ENCODE measurements at regions not wholly inside any gene's neighbourhood (a gene's known extent, or its start where the extent isn't known, plus 50 kb on each side); places are given as distances from the start of the nearest gene placed in this dataset.
A peak's percentile ranks its signal among the peaks of the same experiment; 100 is the strongest.

DNA sequence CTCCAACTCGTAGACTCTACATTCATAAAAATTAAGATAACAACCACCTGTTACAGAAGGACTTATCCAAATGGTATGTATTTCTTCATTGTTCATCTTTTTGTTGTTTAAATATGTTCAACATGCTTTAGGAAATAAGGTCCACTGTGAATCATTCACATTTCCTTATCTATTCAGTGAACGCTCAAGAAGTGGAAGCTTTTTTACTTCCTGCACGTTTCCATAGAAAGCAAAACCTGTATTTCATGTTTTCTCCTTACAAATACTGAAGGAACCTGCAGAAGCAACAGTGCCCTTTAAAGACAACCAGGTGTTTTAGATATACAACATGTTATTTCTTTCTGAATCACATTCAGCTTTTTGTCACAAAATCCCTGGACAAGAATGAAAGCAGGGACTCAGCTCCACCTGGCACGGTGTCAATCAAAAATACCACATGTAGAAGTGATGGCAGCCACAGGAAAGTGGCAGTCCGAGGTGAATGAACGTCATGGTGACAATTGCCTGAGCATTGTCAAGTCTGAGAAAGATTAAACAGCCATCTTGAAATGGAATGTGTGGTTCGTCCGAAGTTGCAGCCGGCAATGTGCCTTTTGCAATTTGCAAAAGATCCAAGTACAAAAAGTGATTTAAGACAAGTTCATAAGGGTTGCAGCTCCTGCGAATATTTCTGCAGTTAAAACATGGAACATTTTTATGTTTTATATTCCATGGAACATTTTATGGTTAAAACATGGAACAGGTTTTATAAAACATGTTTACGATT lies 66.7 kb upstream of the RIPOR2 start:
- no peak for DNase-seq
- Mint-ChIP-seq H3K9me3 (no peaks in the 10 kb centered on the region), H3K36me3 (ENCODE audit: low read depth) (no peaks in the 10 kb centered on the region), H3K27ac (no peak overlapping the region), H3K27me3 (ENCODE audit: low read depth) (no peaks in the 10 kb centered on the region), H3K4me3 (no peak overlapping the region), H3K4me1 (ENCODE audit: low read depth) (peaks cover 62% of the 10 kb centered on the region)
- intact Hi-C loops (cut with micrococcal nuclease) = no loop called here
- CTCF ChIA-PET = interaction anchor here (1.0 to 3.6 kb wide), 4 partner anchors 10 to 69 kb away, joined by 4 to 12 read pairs (median 6); no protein-coding TSS in a partner anchor

DNA sequence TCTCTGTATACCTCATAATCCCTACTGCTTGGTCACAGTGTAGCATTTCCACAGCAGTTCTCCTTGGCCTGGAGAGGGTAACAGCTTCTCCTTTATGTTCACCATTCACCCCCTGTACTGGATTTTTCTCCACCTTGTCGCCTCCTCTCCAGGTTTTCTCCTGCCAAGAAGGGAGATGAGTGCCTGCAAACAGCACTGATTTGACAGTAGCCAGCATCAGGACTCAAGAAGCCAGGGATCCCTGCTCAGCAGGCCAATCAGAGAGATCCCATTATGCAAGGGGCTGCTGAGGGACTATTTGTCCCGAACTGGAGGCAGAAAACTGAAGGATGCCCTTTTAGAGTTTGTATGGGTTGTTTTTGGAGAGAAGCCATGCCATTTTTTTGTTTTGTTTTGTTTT lies 68.6 kb upstream of the RIPOR2 start:
- CTCF ChIA-PET = interaction anchor here (0.6 to 5.8 kb wide), 4 partner anchors 9 to 79 kb away, joined by 3 to 54 read pairs (median 8); no protein-coding TSS in a partner anchor
- Mint-ChIP-seq H3K9me3 (no peaks in the 10 kb centered on the region), H3K4me3 (no peak overlapping the region), H3K27ac (no peak overlapping the region), H3K36me3 (ENCODE audit: low read depth) (no peaks in the 10 kb centered on the region), H3K4me1 (ENCODE audit: low read depth) (peaks cover 68% of the 10 kb centered on the region), H3K27me3 (ENCODE audit: low read depth) (no peaks in the 10 kb centered on the region)
- intact Hi-C loops (cut with micrococcal nuclease) = no loop called here
- no peak for DNase-seq

DNA sequence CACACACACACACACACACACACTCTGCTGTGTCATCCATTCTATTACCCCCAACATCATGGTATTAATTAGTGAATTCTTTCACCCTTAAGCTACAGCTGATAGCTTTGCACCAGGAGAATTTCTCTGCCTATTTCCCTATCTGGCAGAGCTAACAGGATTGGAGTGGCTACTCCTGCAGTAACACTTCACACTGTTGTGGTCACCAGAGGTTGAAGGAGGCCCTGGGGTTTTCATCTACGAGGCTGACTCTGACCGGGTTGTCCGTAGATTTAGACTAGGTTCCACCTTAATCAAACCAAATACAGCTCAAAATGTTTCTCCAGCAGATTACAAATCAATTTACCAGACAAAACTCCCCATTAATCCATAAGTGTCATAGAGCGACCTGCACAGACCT lies 69.2 kb upstream of the RIPOR2 start:
- H3K36me3 Mint-ChIP-seq (ENCODE audit: low read depth) = no peaks in the 10 kb centered on the region
- H3K4me1 Mint-ChIP-seq (ENCODE audit: low read depth) = peaks cover 71% of the 10 kb centered on the region
- H3K4me3 Mint-ChIP-seq = no peak overlapping the region
- DNase-seq = no peak
- H3K27ac Mint-ChIP-seq = no peak overlapping the region
- CTCF ChIA-PET = interaction anchor here (0.6 to 5.8 kb wide), 8 partner anchors 9 to 81 kb away, joined by 3 to 54 read pairs (median 9); no protein-coding TSS in a partner anchor
- intact Hi-C loops (cut with micrococcal nuclease) = no loop called here
- H3K9me3 Mint-ChIP-seq = no peaks in the 10 kb centered on the region
- no peaks in the 10 kb centered on the region for H3K27me3 Mint-ChIP-seq (ENCODE audit: low read depth)

DNA sequence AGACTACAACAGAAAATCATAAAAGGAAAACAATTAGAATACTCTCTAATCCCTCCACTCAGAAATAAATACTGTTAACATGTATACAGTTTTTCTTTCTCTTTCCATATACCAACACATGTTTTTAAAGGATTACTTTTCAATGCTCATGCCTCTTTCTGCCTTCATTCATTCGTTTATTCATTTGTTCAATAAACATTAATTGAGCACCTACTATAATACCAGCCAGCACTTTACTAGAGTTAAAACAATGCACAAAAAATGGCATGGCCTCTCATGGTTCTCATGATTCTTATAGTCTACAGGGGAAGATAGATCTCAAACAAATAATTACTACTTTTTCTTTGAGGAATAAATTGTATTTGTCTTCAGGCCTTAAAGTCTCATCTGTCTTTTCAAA lies 70.3 kb upstream of the RIPOR2 start:
- Mint-ChIP-seq H3K9me3 (no peaks in the 10 kb centered on the region), H3K4me3 (peak overlapping the region; percentile 31), H3K27me3 (ENCODE audit: low read depth) (no peaks in the 10 kb centered on the region), H3K36me3 (ENCODE audit: low read depth) (no peaks in the 10 kb centered on the region), H3K27ac (peak overlapping the region; percentile 68), H3K4me1 (ENCODE audit: low read depth) (peaks cover 76% of the 10 kb centered on the region)
- intact Hi-C loops (cut with micrococcal nuclease) = loop anchor here (1.0 to 2.0 kb wide), 3 partner anchors 35 to 231 kb away; partner anchors contain the start of gene GMNN
- CTCF ChIA-PET = interaction anchor here (0.6 to 5.8 kb wide), 9 partner anchors 11 to 246 kb away, joined by 3 to 54 read pairs (median 5); no protein-coding TSS in a partner anchor
- no peak for DNase-seq

DNA sequence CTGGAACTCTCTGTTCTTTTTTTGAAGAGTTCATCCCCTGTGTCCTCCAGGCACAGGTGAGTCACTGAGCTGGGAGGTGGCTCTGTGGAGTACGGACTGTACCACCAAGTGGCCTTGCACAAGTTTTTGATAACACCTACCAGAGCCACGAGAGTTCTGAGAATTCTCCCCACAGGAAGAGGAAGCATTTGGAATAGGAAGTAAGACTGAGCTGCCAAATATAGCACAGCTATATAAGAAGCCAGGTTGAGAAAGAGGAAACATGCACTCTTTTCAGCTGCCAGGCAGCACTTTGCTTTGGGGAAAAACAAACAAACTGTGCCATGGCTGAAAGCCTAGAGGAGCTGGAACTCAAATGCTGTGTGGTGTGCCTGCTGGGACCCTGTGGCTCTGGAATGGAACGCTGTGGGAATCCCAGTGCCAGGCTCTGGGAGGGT lies 70.8 kb upstream of the RIPOR2 start:
- Mint-ChIP-seq H3K27ac (peak overlapping the region; percentile 68), H3K9me3 (no peaks in the 10 kb centered on the region), H3K4me3 (peak overlapping the region; percentile 31), H3K36me3 (ENCODE audit: low read depth) (no peaks in the 10 kb centered on the region), H3K4me1 (ENCODE audit: low read depth) (peaks cover 80% of the 10 kb centered on the region), H3K27me3 (ENCODE audit: low read depth) (no peaks in the 10 kb centered on the region)
- CTCF ChIA-PET = interaction anchor here (0.6 to 5.8 kb wide), 9 partner anchors 11 to 245 kb away, joined by 3 to 54 read pairs (median 4); no protein-coding TSS in a partner anchor
- intact Hi-C loops (cut with micrococcal nuclease) = loop anchor here (1.0 to 2.0 kb wide), 11 partner anchors 7 to 263 kb away; partner anchors contain the start of gene GMNN
- DNase-seq = peak; percentile 72

DNA sequence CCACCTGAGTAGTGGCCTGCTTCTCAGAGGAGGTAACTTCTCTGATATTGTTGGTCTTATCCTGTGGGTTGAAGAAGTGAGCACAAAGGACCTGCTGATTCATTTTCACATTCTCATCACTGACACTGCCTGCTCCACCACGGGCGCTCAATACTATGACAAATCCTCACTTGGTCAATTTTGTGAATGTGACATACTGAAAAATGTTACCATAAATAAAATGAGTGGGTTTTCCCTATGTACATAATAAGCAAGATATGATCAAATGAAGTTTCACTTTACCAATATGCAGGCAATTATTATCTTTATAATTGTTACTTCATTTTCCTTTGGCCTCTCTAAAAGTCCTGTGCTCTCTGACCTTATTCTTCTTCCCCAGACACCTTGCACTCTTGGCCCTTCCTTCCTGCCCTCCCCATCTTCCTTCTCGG lies 71.5 kb upstream of the RIPOR2 start:
- intact Hi-C loops (cut with micrococcal nuclease) = loop anchor here (1.0 to 2.0 kb wide), 10 partner anchors 8 to 264 kb away; partner anchors contain the start of gene GMNN
- DNase-seq = peak; percentile 72
- Mint-ChIP-seq H3K9me3 (no peaks in the 10 kb centered on the region), H3K36me3 (ENCODE audit: low read depth) (no peaks in the 10 kb centered on the region), H3K4me1 (ENCODE audit: low read depth) (peaks cover 84% of the 10 kb centered on the region), H3K27me3 (ENCODE audit: low read depth) (no peaks in the 10 kb centered on the region), H3K4me3 (peak overlapping the region; percentile 41), H3K27ac (peak overlapping the region; percentile 68)
- CTCF ChIA-PET = interaction anchor here (0.9 to 5.8 kb wide), 7 partner anchors 10 to 122 kb away, joined by 3 to 54 read pairs (median 5); no protein-coding TSS in a partner anchor

DNA sequence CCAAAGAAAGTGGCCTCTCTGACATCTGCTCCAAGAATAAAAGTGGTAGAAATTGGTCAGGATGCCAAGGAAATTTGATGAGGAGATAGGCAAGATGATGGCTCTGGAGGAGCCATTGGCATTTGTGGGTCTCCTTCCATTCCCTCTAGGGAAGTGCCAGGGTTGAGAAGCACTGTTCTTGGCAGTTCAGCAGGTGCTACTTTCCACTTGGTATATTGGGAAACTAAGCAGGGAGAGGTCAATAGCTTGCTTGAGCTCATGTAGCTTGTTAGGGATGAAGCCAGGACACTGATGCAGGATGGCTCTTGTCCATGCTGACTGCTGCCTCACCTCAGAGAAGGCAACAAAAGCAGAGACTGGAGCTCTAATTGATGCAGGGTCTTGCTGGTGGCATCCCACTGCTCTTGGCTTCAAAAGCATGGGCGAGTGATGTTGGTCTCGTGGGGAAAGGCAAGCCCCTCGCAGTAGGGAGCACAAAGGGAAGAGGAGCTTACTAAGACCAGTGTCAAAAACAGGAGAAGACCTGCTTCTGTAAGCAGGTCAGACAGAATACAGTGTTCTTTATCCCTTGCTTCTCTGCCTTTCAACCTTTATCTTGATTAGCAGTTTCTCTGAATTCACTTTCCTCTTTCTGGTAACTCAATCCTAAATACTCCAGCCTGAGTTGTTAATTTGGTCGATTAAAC lies 73.1 kb upstream of the RIPOR2 start:
- peak overlapping the region; percentile 52 for H3K4me3 Mint-ChIP-seq
- CTCF ChIA-PET = interaction anchor here (0.5 to 5.8 kb wide), 12 partner anchors 8 to 308 kb away, joined by 3 to 54 read pairs (median 4); no protein-coding TSS in a partner anchor
- DNase-seq = no peak
- no peaks in the 10 kb centered on the region for H3K27me3 Mint-ChIP-seq (ENCODE audit: low read depth)
- peak overlapping the region; percentile 77 for H3K27ac Mint-ChIP-seq
- intact Hi-C loops (cut with micrococcal nuclease) = no loop called here
- no peaks in the 10 kb centered on the region for H3K9me3 Mint-ChIP-seq
- peaks cover 88% of the 10 kb centered on the region for H3K4me1 Mint-ChIP-seq (ENCODE audit: low read depth)
- H3K36me3 Mint-ChIP-seq (ENCODE audit: low read depth) = no peaks in the 10 kb centered on the region

DNA sequence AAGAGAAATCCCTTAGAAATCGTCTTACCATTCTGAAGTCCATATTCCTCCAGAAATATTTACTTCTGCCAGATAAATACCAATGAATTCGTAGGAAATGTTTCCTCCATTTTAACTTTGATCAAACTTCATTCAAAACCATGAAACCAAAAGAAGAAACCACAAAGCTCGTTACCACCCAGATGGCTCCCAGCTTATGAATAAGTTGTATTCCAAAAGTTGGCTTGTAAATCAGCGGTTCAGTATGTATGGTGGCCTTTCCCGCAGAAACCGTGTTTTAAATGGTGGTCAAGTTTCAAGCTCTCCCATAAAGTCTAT lies 73.6 kb upstream of the RIPOR2 start:
- intact Hi-C loops (cut with micrococcal nuclease) = no loop called here
- no peak for DNase-seq
- H3K4me1 Mint-ChIP-seq (ENCODE audit: low read depth) = peaks cover 86% of the 10 kb centered on the region

DNA sequence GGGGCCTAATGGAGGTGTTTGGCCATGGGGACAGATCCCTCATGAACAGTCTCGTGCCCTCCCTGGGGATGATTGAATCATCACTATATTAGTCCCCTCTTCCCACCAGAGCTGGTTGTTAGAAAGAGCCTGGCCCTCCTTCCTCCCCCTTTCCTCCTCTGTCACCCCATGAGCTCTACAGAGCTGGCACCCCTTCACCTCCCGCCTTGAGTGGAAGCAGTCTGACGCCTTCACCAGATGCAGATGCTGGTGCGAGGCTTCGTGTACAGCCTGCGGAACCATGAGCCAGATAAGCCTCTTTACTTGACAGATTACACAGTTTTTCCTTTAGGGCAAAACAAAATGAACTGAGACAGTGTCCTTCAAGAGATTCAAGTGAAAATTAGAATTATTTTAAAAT lies 74.4 kb upstream of the RIPOR2 start:
- CTCF ChIA-PET = interaction anchor here (0.5 to 5.8 kb wide), 6 partner anchors 8 to 154 kb away, joined by 3 to 54 read pairs (median 4); no protein-coding TSS in a partner anchor
- Mint-ChIP-seq H3K27me3 (ENCODE audit: low read depth) (no peaks in the 10 kb centered on the region), H3K4me3 (peak overlapping the region; percentile 50), H3K27ac (peak overlapping the region; percentile 77), H3K36me3 (ENCODE audit: low read depth) (no peaks in the 10 kb centered on the region), H3K4me1 (ENCODE audit: low read depth) (peaks cover 86% of the 10 kb centered on the region), H3K9me3 (no peaks in the 10 kb centered on the region)
- intact Hi-C loops (cut with micrococcal nuclease) = loop anchor here (10.0 kb wide), 1 partner anchor 485 kb away; no protein-coding TSS in a partner anchor
- no peak for DNase-seq

More for the DNA sequence above, 73.6 kb upstream of the RIPOR2 start:
- CTCF ChIA-PET = interaction anchor here (0.5 to 5.8 kb wide), 10 partner anchors 9 to 152 kb away, joined by 3 to 54 read pairs (median 3); no protein-coding TSS in a partner anchor
- Mint-ChIP-seq H3K4me3 (peak overlapping the region; percentile 52), H3K27ac (peak overlapping the region; percentile 77), H3K36me3 (ENCODE audit: low read depth) (no peaks in the 10 kb centered on the region), H3K9me3 (no peaks in the 10 kb centered on the region), H3K27me3 (ENCODE audit: low read depth) (no peaks in the 10 kb centered on the region)

DNA sequence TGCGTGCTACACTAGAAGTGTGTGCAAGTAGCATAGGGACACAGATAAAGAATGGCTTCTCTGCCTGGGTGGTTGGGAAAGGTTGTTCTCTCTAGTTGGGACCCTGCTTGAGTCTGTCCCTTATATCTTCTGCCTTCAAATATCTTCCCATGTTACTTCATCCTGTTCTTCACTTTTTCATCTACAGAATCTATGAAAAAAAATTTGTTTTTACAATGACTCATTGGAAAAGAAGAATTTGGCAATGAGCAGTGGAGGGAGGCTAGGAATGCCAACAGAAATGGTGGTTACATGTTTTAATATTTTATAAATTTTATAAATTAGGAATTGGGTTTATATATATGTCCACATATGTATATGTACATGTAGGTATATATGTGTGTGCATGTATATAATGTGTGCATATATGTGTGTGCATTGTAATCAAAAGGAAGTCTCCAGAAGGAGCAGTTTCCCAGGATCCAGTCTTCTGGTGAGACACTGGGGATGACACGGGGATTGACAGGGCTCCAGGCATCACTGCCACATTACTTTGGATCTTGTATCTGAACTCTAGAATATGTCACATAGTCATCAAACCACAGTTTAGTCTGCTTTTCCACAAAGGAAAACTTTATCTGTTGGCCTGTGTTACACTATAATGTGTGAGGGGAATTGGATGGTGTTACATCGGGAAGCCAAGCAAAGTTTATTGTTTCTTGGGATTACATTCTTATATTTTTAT lies 75.3 kb upstream of the RIPOR2 start:
- no peak for DNase-seq
- H3K27me3 Mint-ChIP-seq (ENCODE audit: low read depth) = no peaks in the 10 kb centered on the region
- no peaks in the 10 kb centered on the region for H3K9me3 Mint-ChIP-seq
- peaks cover 87% of the 10 kb centered on the region for H3K4me1 Mint-ChIP-seq (ENCODE audit: low read depth)
- no peaks in the 10 kb centered on the region for H3K36me3 Mint-ChIP-seq (ENCODE audit: low read depth)
- no peak overlapping the region for H3K27ac Mint-ChIP-seq
- CTCF ChIA-PET = interaction anchor here (3.8 kb wide), 1 partner anchor 20 kb away, joined by 23 read pairs; no protein-coding TSS in a partner anchor
- intact Hi-C loops (cut with micrococcal nuclease) = loop anchor here (10.0 kb wide), 1 partner anchor 486 kb away; no protein-coding TSS in a partner anchor
- H3K4me3 Mint-ChIP-seq = no peak overlapping the region

DNA sequence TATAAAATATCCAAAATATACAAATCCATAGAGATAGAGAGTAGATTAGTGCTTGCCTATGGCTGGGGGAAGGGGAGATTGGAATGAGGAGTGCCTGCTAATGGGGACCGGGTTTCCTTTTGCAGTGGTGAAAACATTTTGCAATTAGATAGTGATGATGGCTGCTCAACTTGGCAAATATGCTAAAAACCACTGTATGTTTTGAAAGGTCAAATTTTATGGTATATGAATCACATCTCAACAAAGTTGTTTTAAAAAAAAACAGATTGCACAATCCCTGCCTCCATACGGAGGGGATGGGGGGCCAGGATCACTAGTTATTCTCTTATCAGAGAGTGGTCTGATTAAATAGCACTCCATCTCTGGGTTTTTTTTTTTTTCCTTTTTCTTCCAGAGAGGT lies 76.9 kb upstream of the RIPOR2 start:
- Mint-ChIP-seq H3K4me3 (no peak overlapping the region), H3K27ac (no peak overlapping the region), H3K9me3 (no peaks in the 10 kb centered on the region), H3K36me3 (ENCODE audit: low read depth) (no peaks in the 10 kb centered on the region), H3K4me1 (ENCODE audit: low read depth) (peaks cover 86% of the 10 kb centered on the region), H3K27me3 (ENCODE audit: low read depth) (no peaks in the 10 kb centered on the region)
- intact Hi-C loops (cut with micrococcal nuclease) = loop anchor here (10.0 kb wide), 1 partner anchor 488 kb away; no protein-coding TSS in a partner anchor
- CTCF ChIA-PET = interaction anchor here (0.6 to 7.6 kb wide), 7 partner anchors 10 to 399 kb away, joined by 3 to 70 read pairs (median 4); partner anchors contain the start of gene RIPOR2
- DNase-seq = no peak

All from activated naive CD4-positive, alpha-beta T cell treated with anti-CD3 and anti-CD28 coated beads for 36 hours (primary cell).